ENCODE measurements at regions not wholly inside any gene's neighbourhood (a gene's known extent, or its start where the extent isn't known, plus 50 kb on each side); places are given as distances from the start of the nearest gene placed in this dataset.

GRCh38 chr14:92266216-92266615 lies 56.7 kb upstream of the SLC24A4 start:
- Histone ChIP-seq H3K9me3 (ENCODE audit: control insufficient read depth, insufficient read depth, low read length) (no peaks in the 10 kb centered on the region), H3K14ac (replicated peaks; ENCODE audit: low read depth, low read length) (no peak overlapping the region), H3K4me3 (ENCODE audit: insufficient read depth, low read depth, low read length) (no peak overlapping the region), H3K18ac (ENCODE audit: low read depth, low read length) (no peak overlapping the region), H3K79me1 (ENCODE audit: low read depth in 1 of 2, low read length in 2 of 2) (no peaks in the 10 kb centered on the region), H2AFZ (replicated peaks; ENCODE audit: low read length, poor library complexity) (no peak overlapping the region), H4K8ac (ENCODE audit: low read depth in 2 of 2, low read length in 2 of 2) (no peak overlapping the region), H3K27me3 (ENCODE audit: control insufficient read depth, insufficient read depth, low read length) (peaks cover 19% of the 10 kb centered on the region), H3K27ac (ENCODE audit: insufficient read depth, low read length) (no peak overlapping the region), H3K4me2 (ENCODE audit: low read depth, low read length) (no peak overlapping the region), H2BK5ac (ENCODE audit: low read depth, low read length, poor library complexity, severe bottlenecking) (no peak overlapping the region), H4K20me1 (ENCODE audit: insufficient read depth, low read length) (no peaks in the 10 kb centered on the region), H3K9ac (ENCODE audit: low read depth, low read length) (no peak overlapping the region), H3K4ac (ENCODE audit: low read depth, low read length) (no peak overlapping the region), H3K4me1 (ENCODE audit: control insufficient read depth, insufficient read depth, low read length) (no peaks in the 10 kb centered on the region), H4K5ac (ENCODE audit: low read depth, low read length) (no peak overlapping the region), H2BK20ac (ENCODE audit: low read depth, low read length) (no peak overlapping the region), H3K23ac (ENCODE audit: low read depth, low read length) (no peak overlapping the region), H2AK5ac (ENCODE audit: low read depth, low read length) (no peak overlapping the region), H3K56ac (ENCODE audit: extremely low read depth, insufficient read depth, low read length) (no peak overlapping the region), H4K91ac (ENCODE audit: insufficient read depth, low read depth, low read length) (no peak overlapping the region), H2BK120ac (ENCODE audit: low read depth, low read length) (no peak overlapping the region), H3K9me1 (ENCODE audit: insufficient read depth, low read length) (no peaks in the 10 kb centered on the region), H2AK9ac (replicated peaks; ENCODE audit: low read depth, low read length, poor library complexity) (no peak overlapping the region), H3K36me3 (ENCODE audit: control insufficient read depth, insufficient read depth, low read length) (no peaks in the 10 kb centered on the region), H2BK15ac (ENCODE audit: low read depth, low read length) (no peak overlapping the region)
- TF ChIP-seq RCOR1 (IDR thresholded peaks at IDR 0.05; ENCODE audit: insufficient replicate concordance, low read length) (no peak), NFE2L2 (IDR thresholded peaks at IDR 0.05; ENCODE audit: low read depth, low read length) (no peak), BHLHE40 (IDR thresholded peaks at IDR 0.05; ENCODE audit: low read depth, low read length) (no peak), POLR2A (IDR thresholded peaks at IDR 0.05; ENCODE audit: low read depth, low read length) (no peak), MAFK (IDR thresholded peaks at IDR 0.05; ENCODE audit: low read depth, low read length) (no peak), USF2 (IDR thresholded peaks at IDR 0.05; ENCODE audit: low read depth, low read length) (no peak), ELK1 (IDR thresholded peaks at IDR 0.05; ENCODE audit: borderline replicate concordance, low read depth, low read length) (no peak), SMC3 (IDR thresholded peaks at IDR 0.05; ENCODE audit: low read depth, low read length) (no peak), CHD1 (IDR thresholded peaks at IDR 0.05; ENCODE audit: low read depth, low read length) (no peak), CEBPB (IDR thresholded peaks at IDR 0.05; ENCODE audit: low read depth, low read length) (no peak), MXI1 (IDR thresholded peaks at IDR 0.05; ENCODE audit: borderline replicate concordance, low read depth, low read length) (no peak), RAD21 (IDR thresholded peaks at IDR 0.05; ENCODE audit: low read length) (no peak), FOS (IDR thresholded peaks at IDR 0.05; ENCODE audit: low read depth, low read length) (no peak), RFX5 (IDR thresholded peaks at IDR 0.05; ENCODE audit: low read depth, low read length) (no peak), MAZ (IDR thresholded peaks at IDR 0.05; ENCODE audit: borderline replicate concordance, low read depth, low read length) (no peak), CTCF (conservative IDR thresholded peaks at IDR 0.05; ENCODE audit: low read depth, low read length) (no peak)
- ChIA-PET POLR2A (ENCODE audit: unreplicated experiment) (interaction anchor here (0.6 kb wide), 1 partner anchor 414 kb away, joined by 3 read pairs; no protein-coding TSS in a partner anchor), CTCF (no interaction called here)
- no TSS peak for BruUV-seq (replicated peaks)
- no CpG with 5 or more reads among the region's 10 CpGs for WGBS, 2 experiments (ENCODE audit: extremely low coverage in 2 of 2, insufficient read length in 1 of 2)
- in situ Hi-C loops (cut with MboI; ENCODE audit: low sequenced_read_pairs) (no loop called here), dilution Hi-C loops (cut with HindIII; ENCODE audit: low sequenced_read_pairs, unreplicated experiment) (no loop called here), intact Hi-C loops (cut with micrococcal nuclease) (no loop called here)
- DNase-seq: no peak
- ATAC-seq (ENCODE audit: low read depth): no peak
